IPS-NIHi7 (cell line): ENCODE measurements at regions not wholly inside any gene's neighbourhood (a gene's known extent, or its start where the extent isn't known, plus 50 kb on each side); places are given as distances from the start of the nearest gene placed in this dataset.

Experiments used
- DNase-seq: peaks from one replicate; pipeline ENCODE4 v3.0.0; 2012; ENCODE audit warnings: mixed read lengths; ENCODE audit errors: extremely low spot score

DNA sequence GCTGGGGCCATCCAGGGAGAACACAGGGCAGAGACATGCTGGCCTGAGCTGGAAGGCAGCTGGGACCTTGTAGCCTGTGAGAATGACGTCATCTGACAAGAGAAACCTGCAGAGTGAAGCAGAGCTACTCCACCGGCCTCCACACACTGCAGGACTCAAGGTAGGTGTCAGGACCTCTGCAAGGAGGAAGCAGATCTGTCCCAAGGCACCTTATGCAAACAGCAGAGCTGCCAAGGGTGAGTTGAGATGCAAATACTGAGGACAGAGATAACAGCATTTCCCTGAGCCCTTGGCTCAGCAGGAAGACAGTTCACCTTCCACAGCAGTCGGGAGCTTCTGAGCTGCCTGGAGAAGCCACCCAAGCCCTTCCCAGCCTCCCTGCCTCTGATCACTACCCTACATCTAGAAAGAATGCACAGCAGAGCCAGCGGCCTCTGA, 51.9 kb upstream of the IGSF9B start:
- DNase-seq = peak; percentile 62

DNA sequence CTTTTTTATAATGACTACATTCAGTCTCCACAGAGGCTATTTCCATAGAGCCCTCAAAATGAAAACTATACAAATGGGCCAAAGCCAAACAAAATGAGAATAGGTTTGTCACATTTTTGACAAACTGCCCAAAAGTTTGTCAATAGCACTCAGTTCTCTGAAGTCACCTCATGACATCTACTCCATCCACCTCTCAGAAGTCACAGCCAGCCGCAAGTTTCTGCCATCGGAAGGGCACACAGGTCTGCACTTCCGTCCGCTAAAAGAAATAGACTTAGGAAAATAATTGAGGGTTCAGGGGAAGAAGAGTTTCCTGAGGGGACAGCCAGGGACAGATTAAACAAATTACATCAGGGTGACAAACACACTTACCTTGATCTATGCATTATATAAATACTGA, 55.4 kb upstream of the JAM3 start:
- no peak for DNase-seq

DNA sequence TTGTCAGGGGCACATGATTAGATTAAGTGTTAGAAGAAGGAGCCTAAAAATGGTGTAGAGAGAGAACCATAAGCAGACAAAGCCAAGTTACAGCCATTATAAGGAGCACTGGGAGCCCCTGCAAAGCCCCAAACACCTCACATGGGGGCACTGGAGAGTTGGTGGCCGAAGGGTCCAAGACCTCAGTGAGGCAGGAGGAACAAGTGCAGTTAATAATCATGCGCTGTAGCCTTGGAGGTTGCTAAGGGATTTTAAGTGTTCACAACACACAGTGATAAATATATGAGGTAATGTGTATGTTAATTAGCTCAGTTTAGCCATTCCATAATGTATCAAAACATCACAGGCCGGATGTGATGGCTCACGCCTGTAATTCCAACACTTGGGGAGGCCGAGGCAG, 54.4 kb upstream of the JAM3 start:
- peak; percentile 76 for DNase-seq

DNA sequence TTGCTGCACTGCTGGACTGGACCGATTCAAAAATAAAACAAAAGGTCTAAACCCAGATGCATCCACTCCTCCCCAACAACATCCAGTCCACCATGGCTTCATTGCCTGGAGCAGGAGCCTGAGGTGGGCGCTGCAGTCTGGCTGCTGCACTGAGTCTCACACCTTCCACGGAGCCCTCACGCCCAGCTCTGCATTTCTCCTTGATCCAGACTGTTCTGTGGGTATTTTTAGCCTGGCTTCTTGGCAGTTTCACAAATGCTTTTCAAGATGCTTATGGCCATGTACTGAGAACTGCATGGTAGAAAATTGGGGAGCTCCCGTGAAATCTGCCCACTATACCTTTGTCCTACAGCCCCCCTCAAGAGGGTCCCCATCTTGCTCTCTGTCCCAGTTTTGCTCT, 53.3 kb upstream of the JAM3 start:
- no peak for DNase-seq

DNA sequence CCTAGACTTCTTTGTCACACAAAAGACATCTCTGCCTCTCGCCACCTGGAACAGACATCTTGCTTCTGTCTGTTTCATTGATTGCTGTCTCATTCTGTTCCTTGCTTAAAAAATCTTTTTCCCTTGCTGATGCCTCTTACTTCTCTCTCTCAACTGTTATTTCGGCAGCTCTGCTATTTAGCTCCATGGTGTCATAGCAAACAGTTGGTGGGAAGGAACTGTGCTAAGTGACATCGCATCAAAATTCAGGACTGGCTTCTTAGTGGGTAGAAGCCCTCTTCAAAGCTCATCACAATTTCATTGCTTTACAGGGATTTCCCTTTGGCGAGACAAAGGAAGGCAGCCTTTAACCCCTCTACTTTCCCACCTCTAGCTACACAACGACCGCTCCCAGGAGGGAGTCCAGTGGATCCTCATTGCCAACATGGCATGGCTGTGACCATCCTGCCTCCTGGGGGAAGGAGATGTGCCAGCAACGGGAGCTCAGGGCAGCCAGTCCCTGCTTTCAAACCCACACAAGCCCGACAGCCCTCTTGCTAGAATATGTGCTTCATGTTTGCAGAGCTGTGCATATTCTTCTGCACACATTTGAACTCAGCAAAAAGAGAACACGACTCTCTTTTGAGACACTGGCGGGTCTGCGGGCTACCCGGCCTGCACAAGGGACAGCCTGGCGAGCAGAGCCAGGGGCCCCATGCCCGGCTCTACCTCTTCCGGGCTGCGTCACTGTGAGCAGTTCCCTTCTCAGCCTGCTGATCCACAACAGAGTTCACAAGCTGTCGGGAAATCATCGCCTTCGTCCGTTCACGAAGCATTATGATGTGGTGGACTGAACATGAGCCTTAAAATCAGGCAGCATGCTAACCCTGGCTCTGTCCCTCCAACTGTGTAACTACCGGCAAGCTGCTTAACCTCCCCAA, 51.1 kb upstream of the JAM3 start:
- no peak for DNase-seq
